Liver (tissue), 3 donors: ENCODE measurements at regions not wholly inside any gene's neighbourhood (a gene's known extent, or its start where the extent isn't known, plus 50 kb on each side); places are given as distances from the start of the nearest gene placed in this dataset.

Experiments
- FOXA1 ChIP-seq: IDR thresholded peaks from 2 replicates; pipeline ENCODE4 v1.6.1; 2016; ENCODE audit warnings: antibody characterized with exemption
- TAF1 ChIP-seq: conservative IDR thresholded peaks from 2 replicates; pipeline ENCODE4 v1.6.1; 2016; ENCODE audit warnings: antibody characterized with exemption, mild to moderate bottlenecking
- YY1 ChIP-seq: IDR thresholded peaks from 2 replicates; pipeline ENCODE4 v1.6.1; 2016; ENCODE audit warnings: antibody characterized with exemption, mild to moderate bottlenecking
- TF ChIP-seq, protein P1 (sequence below): fragments of 150-350 bp; IDR thresholded peaks from 2 replicates; pipeline ENCODE4 v1.5.1; 2017; ENCODE audit warnings: improper control_type of control experiment, low read depth, low read length; ENCODE audit not compliant: missing input control
- TF ChIP-seq, protein P2 (sequence below): IDR thresholded peaks from 2 replicates; pipeline ENCODE4 v1.6.1; 2016; ENCODE audit warnings: antibody characterized with exemption
- TF ChIP-seq, protein P3 (sequence below): IDR thresholded peaks from 2 replicates; pipeline ENCODE4 v1.6.1; 2016; ENCODE audit warnings: antibody characterized with exemption, mild to moderate bottlenecking
- donor health status: healthy.
- donor health status: healthy.

DNA sequence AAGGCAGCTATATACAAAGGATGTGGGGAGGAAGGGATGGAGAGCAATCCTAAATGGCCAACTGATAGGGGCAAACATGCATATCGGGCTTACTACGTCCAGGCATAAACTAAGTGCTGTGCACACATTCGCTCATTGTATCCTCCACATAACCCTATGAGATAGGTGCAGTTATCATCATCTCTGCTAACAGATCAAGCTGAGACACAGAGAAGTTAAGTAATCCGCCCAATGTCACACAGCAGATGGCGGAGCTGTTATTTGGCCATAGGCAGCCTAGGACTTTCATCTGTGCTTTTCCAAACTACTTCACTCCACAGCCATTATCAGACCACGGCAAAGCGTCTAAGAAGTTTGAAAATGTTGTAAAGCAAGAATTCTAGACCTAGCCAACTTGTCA, 197.5 kb downstream of the RGS3 start:
- TF ChIP-seq, protein P1, sequence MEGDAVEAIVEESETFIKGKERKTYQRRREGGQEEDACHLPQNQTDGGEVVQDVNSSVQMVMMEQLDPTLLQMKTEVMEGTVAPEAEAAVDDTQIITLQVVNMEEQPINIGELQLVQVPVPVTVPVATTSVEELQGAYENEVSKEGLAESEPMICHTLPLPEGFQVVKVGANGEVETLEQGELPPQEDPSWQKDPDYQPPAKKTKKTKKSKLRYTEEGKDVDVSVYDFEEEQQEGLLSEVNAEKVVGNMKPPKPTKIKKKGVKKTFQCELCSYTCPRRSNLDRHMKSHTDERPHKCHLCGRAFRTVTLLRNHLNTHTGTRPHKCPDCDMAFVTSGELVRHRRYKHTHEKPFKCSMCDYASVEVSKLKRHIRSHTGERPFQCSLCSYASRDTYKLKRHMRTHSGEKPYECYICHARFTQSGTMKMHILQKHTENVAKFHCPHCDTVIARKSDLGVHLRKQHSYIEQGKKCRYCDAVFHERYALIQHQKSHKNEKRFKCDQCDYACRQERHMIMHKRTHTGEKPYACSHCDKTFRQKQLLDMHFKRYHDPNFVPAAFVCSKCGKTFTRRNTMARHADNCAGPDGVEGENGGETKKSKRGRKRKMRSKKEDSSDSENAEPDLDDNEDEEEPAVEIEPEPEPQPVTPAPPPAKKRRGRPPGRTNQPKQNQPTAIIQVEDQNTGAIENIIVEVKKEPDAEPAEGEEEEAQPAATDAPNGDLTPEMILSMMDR, result no peak
- TF ChIP-seq YY1, result no peak
- TF ChIP-seq, protein P2, sequence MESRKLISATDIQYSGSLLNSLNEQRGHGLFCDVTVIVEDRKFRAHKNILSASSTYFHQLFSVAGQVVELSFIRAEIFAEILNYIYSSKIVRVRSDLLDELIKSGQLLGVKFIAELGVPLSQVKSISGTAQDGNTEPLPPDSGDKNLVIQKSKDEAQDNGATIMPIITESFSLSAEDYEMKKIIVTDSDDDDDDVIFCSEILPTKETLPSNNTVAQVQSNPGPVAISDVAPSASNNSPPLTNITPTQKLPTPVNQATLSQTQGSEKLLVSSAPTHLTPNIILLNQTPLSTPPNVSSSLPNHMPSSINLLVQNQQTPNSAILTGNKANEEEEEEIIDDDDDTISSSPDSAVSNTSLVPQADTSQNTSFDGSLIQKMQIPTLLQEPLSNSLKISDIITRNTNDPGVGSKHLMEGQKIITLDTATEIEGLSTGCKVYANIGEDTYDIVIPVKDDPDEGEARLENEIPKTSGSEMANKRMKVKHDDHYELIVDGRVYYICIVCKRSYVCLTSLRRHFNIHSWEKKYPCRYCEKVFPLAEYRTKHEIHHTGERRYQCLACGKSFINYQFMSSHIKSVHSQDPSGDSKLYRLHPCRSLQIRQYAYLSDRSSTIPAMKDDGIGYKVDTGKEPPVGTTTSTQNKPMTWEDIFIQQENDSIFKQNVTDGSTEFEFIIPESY, result no peak
- TF ChIP-seq, protein P3, sequence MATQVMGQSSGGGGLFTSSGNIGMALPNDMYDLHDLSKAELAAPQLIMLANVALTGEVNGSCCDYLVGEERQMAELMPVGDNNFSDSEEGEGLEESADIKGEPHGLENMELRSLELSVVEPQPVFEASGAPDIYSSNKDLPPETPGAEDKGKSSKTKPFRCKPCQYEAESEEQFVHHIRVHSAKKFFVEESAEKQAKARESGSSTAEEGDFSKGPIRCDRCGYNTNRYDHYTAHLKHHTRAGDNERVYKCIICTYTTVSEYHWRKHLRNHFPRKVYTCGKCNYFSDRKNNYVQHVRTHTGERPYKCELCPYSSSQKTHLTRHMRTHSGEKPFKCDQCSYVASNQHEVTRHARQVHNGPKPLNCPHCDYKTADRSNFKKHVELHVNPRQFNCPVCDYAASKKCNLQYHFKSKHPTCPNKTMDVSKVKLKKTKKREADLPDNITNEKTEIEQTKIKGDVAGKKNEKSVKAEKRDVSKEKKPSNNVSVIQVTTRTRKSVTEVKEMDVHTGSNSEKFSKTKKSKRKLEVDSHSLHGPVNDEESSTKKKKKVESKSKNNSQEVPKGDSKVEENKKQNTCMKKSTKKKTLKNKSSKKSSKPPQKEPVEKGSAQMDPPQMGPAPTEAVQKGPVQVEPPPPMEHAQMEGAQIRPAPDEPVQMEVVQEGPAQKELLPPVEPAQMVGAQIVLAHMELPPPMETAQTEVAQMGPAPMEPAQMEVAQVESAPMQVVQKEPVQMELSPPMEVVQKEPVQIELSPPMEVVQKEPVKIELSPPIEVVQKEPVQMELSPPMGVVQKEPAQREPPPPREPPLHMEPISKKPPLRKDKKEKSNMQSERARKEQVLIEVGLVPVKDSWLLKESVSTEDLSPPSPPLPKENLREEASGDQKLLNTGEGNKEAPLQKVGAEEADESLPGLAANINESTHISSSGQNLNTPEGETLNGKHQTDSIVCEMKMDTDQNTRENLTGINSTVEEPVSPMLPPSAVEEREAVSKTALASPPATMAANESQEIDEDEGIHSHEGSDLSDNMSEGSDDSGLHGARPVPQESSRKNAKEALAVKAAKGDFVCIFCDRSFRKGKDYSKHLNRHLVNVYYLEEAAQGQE, result no peak
- no peak for TF ChIP-seq FOXA1
- TF ChIP-seq TAF1, result no peak
